ENCODE measurements at regions not wholly inside any gene's neighbourhood (a gene's known extent, or its start where the extent isn't known, plus 50 kb on each side); places are given as distances from the start of the nearest gene placed in this dataset.

- intact Hi-C loops (cut with DNase I): no loop called here
- DNase-seq (no peak), ATAC-seq (no peak)
- Histone ChIP-seq H3K27ac (no peak overlapping the region), H3K36me3 (replicated peaks in 1 of 2; ENCODE audit: insufficient read depth in 1 of 2, low read depth in 2 of 2) (no peaks in the 10 kb centered on the region), H3K4me1 (no peaks in the 10 kb centered on the region), H3K27me3 (no peaks in the 10 kb centered on the region), H3K4me3 (no peak overlapping the region), H3K9me3 (no peaks in the 10 kb centered on the region)
- WGBS, 2 donors: 48 to 68% methylated on average over 6 of the region's 6 CpGs
- TF ChIP-seq, protein P1, sequence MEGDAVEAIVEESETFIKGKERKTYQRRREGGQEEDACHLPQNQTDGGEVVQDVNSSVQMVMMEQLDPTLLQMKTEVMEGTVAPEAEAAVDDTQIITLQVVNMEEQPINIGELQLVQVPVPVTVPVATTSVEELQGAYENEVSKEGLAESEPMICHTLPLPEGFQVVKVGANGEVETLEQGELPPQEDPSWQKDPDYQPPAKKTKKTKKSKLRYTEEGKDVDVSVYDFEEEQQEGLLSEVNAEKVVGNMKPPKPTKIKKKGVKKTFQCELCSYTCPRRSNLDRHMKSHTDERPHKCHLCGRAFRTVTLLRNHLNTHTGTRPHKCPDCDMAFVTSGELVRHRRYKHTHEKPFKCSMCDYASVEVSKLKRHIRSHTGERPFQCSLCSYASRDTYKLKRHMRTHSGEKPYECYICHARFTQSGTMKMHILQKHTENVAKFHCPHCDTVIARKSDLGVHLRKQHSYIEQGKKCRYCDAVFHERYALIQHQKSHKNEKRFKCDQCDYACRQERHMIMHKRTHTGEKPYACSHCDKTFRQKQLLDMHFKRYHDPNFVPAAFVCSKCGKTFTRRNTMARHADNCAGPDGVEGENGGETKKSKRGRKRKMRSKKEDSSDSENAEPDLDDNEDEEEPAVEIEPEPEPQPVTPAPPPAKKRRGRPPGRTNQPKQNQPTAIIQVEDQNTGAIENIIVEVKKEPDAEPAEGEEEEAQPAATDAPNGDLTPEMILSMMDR (IDR thresholded peaks at IDR 0.05): no peak
- no peak for TF ChIP-seq POLR2A (IDR thresholded peaks at IDR 0.05)
These were observed 216.9 kb upstream of the TNP1 start for GRCh38 chr2:217076657-217077232.

- no peaks in the 10 kb centered on the region for H3K27me3 ChIP-seq
- H3K27ac ChIP-seq: no peak overlapping the region
- 58 to 81% methylated on average over 3 of the region's 3 CpGs for WGBS, 2 donors
- intact Hi-C loops (cut with DNase I): no loop called here
- TF ChIP-seq, protein P1 (IDR thresholded peaks at IDR 0.05): no peak
- TF ChIP-seq POLR2A (IDR thresholded peaks at IDR 0.05): no peak
- no peak for ATAC-seq
- H3K4me3 ChIP-seq: no peak overlapping the region
- no peaks in the 10 kb centered on the region for H3K4me1 ChIP-seq
- no peaks in the 10 kb centered on the region for H3K9me3 ChIP-seq
- no peaks in the 10 kb centered on the region for H3K36me3 ChIP-seq (replicated peaks in 1 of 2; ENCODE audit: insufficient read depth in 1 of 2, low read depth in 2 of 2)
- DNase-seq: no peak
These were observed 216.2 kb upstream of the TNP1 start for GRCh38 chr2:217076058-217076435.

GRCh38 chr2:217075268-217076057, 215.6 kb upstream of the TNP1 start:
- Histone ChIP-seq H3K4me3 (no peak overlapping the region), H3K36me3 (replicated peaks in 1 of 2; ENCODE audit: insufficient read depth in 1 of 2, low read depth in 2 of 2) (no peaks in the 10 kb centered on the region), H3K27ac (no peak overlapping the region), H3K4me1 (no peaks in the 10 kb centered on the region), H3K9me3 (no peaks in the 10 kb centered on the region), H3K27me3 (no peaks in the 10 kb centered on the region)
- no peak for TF ChIP-seq POLR2A (IDR thresholded peaks at IDR 0.05)
- TF ChIP-seq, protein P1 (IDR thresholded peaks at IDR 0.05): no peak
- 68 to 78% methylated on average over 12 of the region's 12 CpGs for WGBS, 2 donors
- intact Hi-C loops (cut with DNase I): no loop called here
- DNase-seq (no peak), ATAC-seq (peak; percentile 24)

- intact Hi-C loops (cut with DNase I): no loop called here
- WGBS, 2 donors: 88 to 96% methylated on average over 6 of the region's 6 CpGs
- Histone ChIP-seq H3K27ac (no peak overlapping the region), H3K9me3 (no peaks in the 10 kb centered on the region), H3K27me3 (no peaks in the 10 kb centered on the region), H3K4me1 (no peaks in the 10 kb centered on the region), H3K4me3 (no peak overlapping the region), H3K36me3 (replicated peaks in 1 of 2; ENCODE audit: insufficient read depth in 1 of 2, low read depth in 2 of 2) (no peaks in the 10 kb centered on the region)
- no peak for DNase-seq
- ATAC-seq: no peak
- no peak for TF ChIP-seq POLR2A (IDR thresholded peaks at IDR 0.05)
- TF ChIP-seq, protein P1 (IDR thresholded peaks at IDR 0.05): no peak
These were observed 214.9 kb upstream of the TNP1 start for GRCh38 chr2:217074576-217075255.

All from body of pancreas (tissue), 4 donors.